ENCODE measurements at regions not wholly inside any gene's neighbourhood (a gene's known extent, or its start where the extent isn't known, plus 50 kb on each side); places are given as distances from the start of the nearest gene placed in this dataset.

DNA sequence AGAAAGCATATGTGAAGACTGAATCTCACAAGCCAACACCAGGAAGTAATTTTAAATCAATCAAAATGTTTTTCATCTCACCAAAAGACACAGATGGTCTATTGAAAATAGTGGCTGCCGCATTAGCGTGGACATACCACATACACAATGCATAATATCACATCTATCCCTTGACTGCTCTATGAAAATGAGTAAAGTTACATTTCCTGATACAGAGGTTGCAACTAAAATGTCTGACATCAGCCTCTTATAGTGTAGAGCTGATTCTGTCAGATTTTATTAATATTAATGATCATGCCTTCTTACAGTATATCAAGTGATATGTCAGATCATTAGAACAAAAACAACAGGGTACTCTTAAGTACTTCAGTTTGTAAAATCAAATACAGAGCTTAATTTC is 339.8 kb upstream of the EPHA7 start:
- TF ChIP-seq RAD21 (IDR thresholded peaks at IDR 0.05; ENCODE audit: low read depth) (no peak), TEAD4 (IDR thresholded peaks at IDR 0.05) (no peak), TCF12 (IDR thresholded peaks at IDR 0.05; ENCODE audit: low read depth) (no peak), ZBTB7A (IDR thresholded peaks at IDR 0.05; ENCODE audit: low read depth) (no peak), YY1 (IDR thresholded peaks at IDR 0.05; ENCODE audit: low read depth) (no peak), EP300 (IDR thresholded peaks at IDR 0.05; ENCODE audit: borderline replicate concordance) (no peak), EGR1 (IDR thresholded peaks at IDR 0.05) (no peak), FOXM1 (IDR thresholded peaks at IDR 0.05; ENCODE audit: borderline replicate concordance, low read depth) (no peak), TAF1 (IDR thresholded peaks at IDR 0.05; ENCODE audit: low read depth) (no peak), CREB1 (IDR thresholded peaks at IDR 0.05; ENCODE audit: low read depth) (no peak), NFIC (IDR thresholded peaks at IDR 0.05) (no peak), CEBPB (IDR thresholded peaks at IDR 0.05) (no peak), REST (IDR thresholded peaks at IDR 0.05; ENCODE audit: low read depth) (no peak)
- TF ChIP-seq, protein P1, sequence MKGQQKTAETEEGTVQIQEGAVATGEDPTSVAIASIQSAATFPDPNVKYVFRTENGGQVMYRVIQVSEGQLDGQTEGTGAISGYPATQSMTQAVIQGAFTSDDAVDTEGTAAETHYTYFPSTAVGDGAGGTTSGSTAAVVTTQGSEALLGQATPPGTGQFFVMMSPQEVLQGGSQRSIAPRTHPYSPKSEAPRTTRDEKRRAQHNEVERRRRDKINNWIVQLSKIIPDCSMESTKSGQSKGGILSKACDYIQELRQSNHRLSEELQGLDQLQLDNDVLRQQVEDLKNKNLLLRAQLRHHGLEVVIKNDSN (IDR thresholded peaks at IDR 0.05) = no peak
- TF ChIP-seq, protein P2, sequence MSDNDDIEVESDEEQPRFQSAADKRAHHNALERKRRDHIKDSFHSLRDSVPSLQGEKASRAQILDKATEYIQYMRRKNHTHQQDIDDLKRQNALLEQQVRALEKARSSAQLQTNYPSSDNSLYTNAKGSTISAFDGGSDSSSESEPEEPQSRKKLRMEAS (IDR thresholded peaks at IDR 0.05) = no peak

GRCh38 chr6:93751969-93752368 is 332.6 kb upstream of the EPHA7 start:
- TF ChIP-seq TCF12 (IDR thresholded peaks at IDR 0.05; ENCODE audit: low read depth) (no peak), TAF1 (IDR thresholded peaks at IDR 0.05; ENCODE audit: low read depth) (no peak), FOXM1 (IDR thresholded peaks at IDR 0.05; ENCODE audit: borderline replicate concordance, low read depth) (no peak)

DNA sequence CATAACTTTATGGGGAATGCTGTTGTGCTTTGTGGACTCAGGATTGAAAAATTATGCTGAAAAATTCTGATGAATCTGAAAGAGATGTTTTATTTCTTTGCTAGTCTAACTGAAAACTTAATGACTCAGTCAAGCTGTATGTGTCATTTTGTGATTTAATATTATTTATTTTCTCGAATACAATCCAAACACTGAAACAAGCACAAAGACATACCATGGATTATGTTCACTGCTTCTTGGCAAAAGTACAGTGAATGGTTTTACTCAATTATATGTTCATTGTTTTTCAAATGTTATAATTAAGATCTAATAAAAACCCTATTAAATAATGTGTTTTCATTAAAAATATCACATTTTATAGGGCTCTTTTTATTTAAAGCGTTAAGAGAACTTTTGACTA is 330.6 kb upstream of the EPHA7 start:
- TF ChIP-seq TCF12 (IDR thresholded peaks at IDR 0.05; ENCODE audit: low read depth) = no peak
- TF ChIP-seq YY1 (IDR thresholded peaks at IDR 0.05; ENCODE audit: low read depth) = no peak
- TF ChIP-seq, protein P2 (IDR thresholded peaks at IDR 0.05) = no peak
- TF ChIP-seq TEAD4 (IDR thresholded peaks at IDR 0.05) = no peak
- TF ChIP-seq EGR1 (IDR thresholded peaks at IDR 0.05) = no peak
- TF ChIP-seq CEBPB (IDR thresholded peaks at IDR 0.05) = no peak

DNA sequence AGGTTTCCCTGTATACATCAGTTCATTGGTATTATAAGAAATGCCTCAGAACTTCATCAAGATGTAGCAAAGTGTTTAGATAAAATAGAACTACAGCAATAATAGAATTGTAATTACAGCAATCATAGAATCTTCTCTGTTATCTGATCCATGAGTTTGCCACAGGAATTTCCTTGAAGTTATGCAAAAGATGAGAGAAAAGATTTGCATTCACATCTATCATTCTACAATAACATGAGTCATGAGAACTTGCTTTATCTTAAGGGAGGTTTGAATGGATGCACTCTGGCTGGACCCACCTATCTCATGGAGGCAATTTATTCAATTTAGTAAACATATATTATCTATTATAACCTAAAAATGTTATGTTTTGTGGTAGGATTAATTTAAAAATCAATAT is 329.8 kb upstream of the EPHA7 start:
- TF ChIP-seq ZBTB7A (IDR thresholded peaks at IDR 0.05; ENCODE audit: low read depth) = no peak
- no peak for TF ChIP-seq TAF1 (IDR thresholded peaks at IDR 0.05; ENCODE audit: low read depth)
- no peak for TF ChIP-seq CREB1 (IDR thresholded peaks at IDR 0.05; ENCODE audit: low read depth)
- TF ChIP-seq RAD21 (IDR thresholded peaks at IDR 0.05; ENCODE audit: low read depth) = no peak
- TF ChIP-seq YY1 (IDR thresholded peaks at IDR 0.05; ENCODE audit: low read depth) = no peak
- TF ChIP-seq FOXM1 (IDR thresholded peaks at IDR 0.05; ENCODE audit: borderline replicate concordance, low read depth) = no peak
- TF ChIP-seq EGR1 (IDR thresholded peaks at IDR 0.05) = no peak
- no peak for TF ChIP-seq TEAD4 (IDR thresholded peaks at IDR 0.05)
- TF ChIP-seq EP300 (IDR thresholded peaks at IDR 0.05; ENCODE audit: borderline replicate concordance) = no peak
- no peak for TF ChIP-seq NFIC (IDR thresholded peaks at IDR 0.05)
- TF ChIP-seq TCF12 (IDR thresholded peaks at IDR 0.05; ENCODE audit: low read depth) = no peak
- TF ChIP-seq, protein P2 (IDR thresholded peaks at IDR 0.05) = no peak
- TF ChIP-seq, protein P1 (IDR thresholded peaks at IDR 0.05) = no peak
- TF ChIP-seq REST (IDR thresholded peaks at IDR 0.05; ENCODE audit: low read depth) = no peak
- TF ChIP-seq CEBPB (IDR thresholded peaks at IDR 0.05) = no peak

GRCh38 chr6:93746892-93747291 is 327.5 kb upstream of the EPHA7 start:
- TF ChIP-seq, protein P1 (IDR thresholded peaks at IDR 0.05) = no peak
- TF ChIP-seq EP300 (IDR thresholded peaks at IDR 0.05; ENCODE audit: borderline replicate concordance) (no peak), TEAD4 (IDR thresholded peaks at IDR 0.05) (no peak)
- TF ChIP-seq, protein P2 (IDR thresholded peaks at IDR 0.05) = no peak

- no peak for TF ChIP-seq EGR1 (IDR thresholded peaks at IDR 0.05)
- TF ChIP-seq NFIC (IDR thresholded peaks at IDR 0.05) = no peak
- TF ChIP-seq RAD21 (IDR thresholded peaks at IDR 0.05; ENCODE audit: low read depth) = no peak
- no peak for TF ChIP-seq TEAD4 (IDR thresholded peaks at IDR 0.05)
- TF ChIP-seq EP300 (IDR thresholded peaks at IDR 0.05; ENCODE audit: borderline replicate concordance) = no peak
- TF ChIP-seq TCF12 (IDR thresholded peaks at IDR 0.05; ENCODE audit: low read depth) = no peak
- TF ChIP-seq, protein P1 (IDR thresholded peaks at IDR 0.05) = no peak
- TF ChIP-seq YY1 (IDR thresholded peaks at IDR 0.05; ENCODE audit: low read depth) = no peak
- TF ChIP-seq CREB1 (IDR thresholded peaks at IDR 0.05; ENCODE audit: low read depth) = no peak
- no peak for TF ChIP-seq REST (IDR thresholded peaks at IDR 0.05; ENCODE audit: low read depth)
- TF ChIP-seq, protein P2 (IDR thresholded peaks at IDR 0.05) = no peak
- no peak for TF ChIP-seq FOXM1 (IDR thresholded peaks at IDR 0.05; ENCODE audit: borderline replicate concordance, low read depth)
- no peak for TF ChIP-seq ZBTB7A (IDR thresholded peaks at IDR 0.05; ENCODE audit: low read depth)
- no peak for TF ChIP-seq TAF1 (IDR thresholded peaks at IDR 0.05; ENCODE audit: low read depth)
Measured at GRCh38 chr6:93745306-93745705, 325.9 kb upstream of the EPHA7 start.
